RPMI7951 (cell line): ENCODE measurements at regions not wholly inside any gene's neighbourhood (a gene's known extent, or its start where the extent isn't known, plus 50 kb on each side); places are given as distances from the start of the nearest gene placed in this dataset.
"Not testable (repeated sequence)": the region's sequence is repeated elsewhere in the genome, so short reads cannot be mapped to it uniquely, and the experiment has no call there.

Experiments
- DNase-seq: peaks from one replicate; pipeline ENCODE4 v3.0.0-alpha.2; 2012; ENCODE audit warnings: low read depth

GRCh38 chr12:123061441-123062205 lies 81.1 kb downstream of the ARL6IP4 start:
- DNase-seq = peak; percentile 14

- peak; percentile 77 for DNase-seq
Measured at GRCh38 chr12:123059500-123059899, 79.0 kb downstream of the ARL6IP4 start.

GRCh38 chr12:123058980-123059379 lies 78.5 kb downstream of the ARL6IP4 start:
- DNase-seq = peak; percentile 96

- no peak for DNase-seq
Measured at GRCh38 chr12:123058481-123058880, 78.0 kb downstream of the ARL6IP4 start.

GRCh38 chr12:123057513-123058265 lies 77.2 kb downstream of the ARL6IP4 start:
- peak; percentile 97 for DNase-seq

GRCh38 chr12:123056709-123057108 lies 76.2 kb downstream of the ARL6IP4 start:
- DNase-seq = no peak

GRCh38 chr12:123056053-123056452 lies 75.6 kb downstream of the ARL6IP4 start:
- peak; percentile 72 for DNase-seq

- DNase-seq = peak; percentile 52
Measured at GRCh38 chr12:123055281-123055766, 74.8 kb downstream of the ARL6IP4 start.

GRCh38 chr12:123054371-123054770 lies 73.9 kb downstream of the ARL6IP4 start:
- no peak for DNase-seq

- no peak for DNase-seq
Measured at GRCh38 chr12:123051556-123051955, 71.1 kb downstream of the ARL6IP4 start.

- no peak for DNase-seq
Measured at GRCh38 chr12:123050913-123051312, 70.4 kb downstream of the ARL6IP4 start.

- peak; percentile 71 for DNase-seq
Measured at GRCh38 chr12:123050331-123050831, 69.9 kb downstream of the ARL6IP4 start.

- DNase-seq = peak; percentile 26
Measured at GRCh38 chr12:123049398-123050240, 69.1 kb downstream of the ARL6IP4 start.

- not testable (repeated sequence) for DNase-seq
Measured at GRCh38 chr12:123047892-123048291, 67.4 kb downstream of the ARL6IP4 start.

- no peak for DNase-seq
Measured at GRCh38 chr12:123047289-123047688, 66.8 kb downstream of the ARL6IP4 start.

- DNase-seq = no peak
Measured at GRCh38 chr12:123046431-123046830, 66.0 kb downstream of the ARL6IP4 start.

- DNase-seq = no peak
Measured at GRCh38 chr12:123045678-123046077, 65.2 kb downstream of the ARL6IP4 start.

- DNase-seq = no peak
Measured at GRCh38 chr12:123044351-123044750, 63.9 kb downstream of the ARL6IP4 start.

GRCh38 chr12:123043536-123044001 lies 63.1 kb downstream of the ARL6IP4 start:
- peak; percentile 97 for DNase-seq

- no peak for DNase-seq
Measured at GRCh38 chr12:123042833-123043232, 62.4 kb downstream of the ARL6IP4 start.

- no peak for DNase-seq
Measured at GRCh38 chr12:123041811-123042655, 61.6 kb downstream of the ARL6IP4 start.
